ENCODE measurements at regions not wholly inside any gene's neighbourhood (a gene's known extent, or its start where the extent isn't known, plus 50 kb on each side); places are given as distances from the start of the nearest gene placed in this dataset.

- Histone ChIP-seq H3K9ac (ENCODE audit: control insufficient read depth, insufficient read depth, low read length) (no peak overlapping the region), H2AFZ (ENCODE audit: control insufficient read depth, low read depth, low read length) (no peak overlapping the region), H3K4me3 (no peak overlapping the region), H3K79me2 (ENCODE audit: control insufficient read depth, insufficient read depth, low read length) (no peaks in the 10 kb centered on the region), H3K27ac (ENCODE audit: control insufficient read depth, insufficient read depth) (no peak overlapping the region), H3K27me3 (replicated peaks in 1 of 2; ENCODE audit: control insufficient read depth in 2 of 2, insufficient read depth in 2 of 2, low read length in 1 of 2) (0 out of 4 replicates have a peak, but pooled peaks cover 0 to 3% of the 10 kb centered on the region in 2 experiments), H3K9me3 (replicated peaks; ENCODE audit: control insufficient read depth, insufficient read depth, low read length) (no peaks in the 10 kb centered on the region; the same call in 2 of the 3 replicates), H3K4me2 (ENCODE audit: control insufficient read depth, insufficient read depth) (no peak overlapping the region), H3K36me3 (ENCODE audit: control insufficient read depth in 2 of 2, insufficient read depth in 2 of 2, low read length in 1 of 2) (no peaks in the 10 kb centered on the region), H3K4me1 (ENCODE audit: control insufficient read depth, insufficient read depth, low read length) (no peaks in the 10 kb centered on the region), H4K20me1 (ENCODE audit: control insufficient read depth, insufficient read depth) (no peaks in the 10 kb centered on the region)
- DNase-seq (ENCODE audit: low read depth, low spot score) (no peak), FAIRE-seq (no peak), ATAC-seq (no peak)
- ChIA-PET RAD21 (ENCODE audit: unreplicated experiment) (interaction anchor here (0.6 to 1.3 kb wide), 2 partner anchors 16 to 92 kb away, joined by 3 to 6 read pairs; no protein-coding TSS in a partner anchor), SMC1A (ENCODE audit: uncharacterized antibody, unreplicated experiment) (no interaction called here), POLR2A (no interaction called here), CTCF (interaction anchor here (0.9 to 2.0 kb wide), 2 partner anchors 17 to 23 kb away, joined by 3 to 8 read pairs; no protein-coding TSS in a partner anchor)
- no TSS peak for BruUV-seq (replicated peaks)
- WGBS (ENCODE audit: insufficient coverage, insufficient replicate concordance, low lambda C conversion rate, missing lambda C conversion rate) = 0% methylated on average over 3 of the region's 3 CpGs
- TF ChIP-seq IKZF1 (conservative IDR thresholded peaks at IDR 0.05) = no peak
- no peak for TF ChIP-seq RBBP5 (conservative IDR thresholded peaks at IDR 0.05)
- TF ChIP-seq HDGF (IDR thresholded peaks at IDR 0.05) = no peak
- TF ChIP-seq BACH1 (IDR thresholded peaks at IDR 0.05; ENCODE audit: borderline replicate concordance) = no peak
- no peak for TF ChIP-seq ZNF24 (IDR thresholded peaks at IDR 0.05)
- no peak for TF ChIP-seq ZSCAN29 (IDR thresholded peaks at IDR 0.05)
- TF ChIP-seq RB1 (IDR thresholded peaks at IDR 0.05; ENCODE audit: borderline replicate concordance) = no peak
- TF ChIP-seq POU2F2 (IDR thresholded peaks at IDR 0.05; ENCODE audit: borderline replicate concordance, low read depth, low read length) = no peak
- no peak for TF ChIP-seq BCLAF1 (IDR thresholded peaks at IDR 0.05)
- TF ChIP-seq REST (IDR thresholded peaks at IDR 0.05; ENCODE audit: low read depth, low read length) = no peak
- intact Hi-C loops (cut with micrococcal nuclease; ENCODE audit: unreplicated experiment) (no loop called here), in situ Hi-C loops (cut with MboI) (no loop called here)
These were observed 279.0 kb downstream of the TBC1D4 start for GRCh38 chr13:75202981-75203380.
